HG03439 (cell line): ENCODE measurements at regions not wholly inside any gene's neighbourhood (a gene's known extent, or its start where the extent isn't known, plus 50 kb on each side); places are given as distances from the start of the nearest gene placed in this dataset.
A peak's percentile ranks its signal among the peaks of the same experiment; 100 is the strongest.
"Not testable (repeated sequence)": the region's sequence is repeated elsewhere in the genome, so short reads cannot be mapped to it uniquely, and the experiment has no call there.

Experiments
- ATAC-seq: cut with Tn5 transposase; IDR thresholded peaks from one replicate; pipeline ENCODE4 v1.9.1; 2021; ENCODE audit warnings: mild to moderate bottlenecking, moderate library complexity; ENCODE audit not compliant: unreplicated experiment

DNA sequence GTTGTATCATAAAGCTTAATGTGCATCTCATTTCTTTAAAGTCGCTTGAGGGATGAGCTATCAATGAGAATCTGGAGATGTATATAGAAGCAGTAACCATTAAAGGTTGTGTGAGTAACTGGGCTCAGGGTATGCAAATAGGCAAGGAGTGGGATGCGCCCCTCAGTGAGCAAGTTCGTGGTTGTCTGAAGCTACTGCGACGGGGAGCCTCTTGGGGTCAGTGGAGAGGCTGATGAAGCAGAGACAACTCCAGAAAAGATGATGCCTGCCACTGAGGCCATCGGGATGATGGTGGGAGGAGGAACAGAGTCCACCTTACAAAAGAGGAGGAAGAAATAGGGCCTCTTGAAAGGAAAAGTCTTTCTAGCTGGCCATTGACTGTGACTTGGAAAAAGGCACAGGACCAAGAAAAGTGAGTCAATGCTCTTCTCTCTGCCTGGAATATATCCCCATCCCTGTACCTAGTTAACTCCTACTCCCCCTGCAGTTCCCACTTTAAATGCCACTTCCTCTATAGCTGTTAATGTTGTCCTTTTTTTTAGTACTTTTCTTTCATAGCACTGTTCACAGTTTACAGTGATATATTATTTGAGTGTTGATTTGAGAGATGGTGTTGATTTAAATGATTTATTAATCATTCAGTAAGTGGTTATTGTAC is 51.4 kb upstream of the LSM6 start:
- peak; percentile 85 for ATAC-seq

DNA sequence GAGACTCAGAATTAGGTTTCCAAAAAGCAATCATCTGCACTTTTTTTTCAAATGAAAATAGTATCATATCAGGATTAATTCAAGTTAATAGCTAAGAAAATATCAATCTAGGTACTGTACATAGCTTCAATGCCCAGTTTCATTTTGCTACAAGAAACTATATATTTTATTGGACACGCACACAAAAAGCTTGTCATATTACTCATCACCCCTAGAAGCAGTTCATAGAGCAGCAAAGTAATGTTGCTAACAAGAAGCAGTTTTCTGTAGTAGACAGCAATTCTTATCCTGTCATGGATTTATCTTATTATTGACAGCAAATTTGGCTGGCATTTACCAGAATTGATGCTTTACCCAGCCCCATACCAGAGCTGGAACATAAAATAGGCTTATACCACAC is 52.3 kb upstream of the LSM6 start:
- ATAC-seq = peak; percentile 30

DNA sequence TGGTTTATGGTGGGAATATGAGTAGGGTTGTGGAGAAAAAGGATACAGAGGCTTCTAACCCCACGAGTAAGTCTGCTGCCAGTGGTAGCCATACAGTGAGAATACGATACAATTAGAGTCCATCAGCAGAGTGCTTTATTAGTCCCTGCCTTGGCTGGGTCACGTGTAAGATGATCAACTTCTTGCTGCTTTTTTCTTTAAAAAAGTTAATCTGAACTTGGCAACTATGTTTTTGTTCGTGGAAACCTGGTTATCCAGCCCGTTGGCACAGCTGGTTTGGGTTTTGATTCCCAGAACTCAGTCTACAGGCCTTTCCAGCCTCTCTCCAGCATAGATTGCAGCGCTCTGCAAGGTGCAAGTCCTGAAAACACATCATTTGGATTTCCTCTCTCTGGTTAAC is 53.1 kb upstream of the LSM6 start:
- no peak for ATAC-seq

DNA sequence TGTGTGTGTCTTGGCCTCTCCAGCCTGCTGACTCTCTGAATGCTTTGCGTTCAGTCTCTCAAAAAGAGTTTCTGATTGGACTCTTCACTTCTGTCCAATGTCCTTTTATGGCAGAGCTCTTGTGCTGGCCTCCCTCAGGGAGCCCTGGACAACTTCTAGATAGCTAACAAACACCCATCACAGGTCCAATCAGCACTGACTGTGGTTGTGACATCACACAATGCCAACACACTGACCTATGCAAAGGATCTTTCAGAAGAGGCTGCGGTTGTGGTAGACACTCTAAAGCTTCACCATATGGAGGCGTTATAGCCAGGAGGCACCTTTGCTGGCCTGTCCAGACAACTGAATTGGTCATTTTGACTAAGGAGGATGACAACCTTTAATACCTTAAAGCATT is 53.8 kb upstream of the LSM6 start:
- no peak for ATAC-seq

DNA sequence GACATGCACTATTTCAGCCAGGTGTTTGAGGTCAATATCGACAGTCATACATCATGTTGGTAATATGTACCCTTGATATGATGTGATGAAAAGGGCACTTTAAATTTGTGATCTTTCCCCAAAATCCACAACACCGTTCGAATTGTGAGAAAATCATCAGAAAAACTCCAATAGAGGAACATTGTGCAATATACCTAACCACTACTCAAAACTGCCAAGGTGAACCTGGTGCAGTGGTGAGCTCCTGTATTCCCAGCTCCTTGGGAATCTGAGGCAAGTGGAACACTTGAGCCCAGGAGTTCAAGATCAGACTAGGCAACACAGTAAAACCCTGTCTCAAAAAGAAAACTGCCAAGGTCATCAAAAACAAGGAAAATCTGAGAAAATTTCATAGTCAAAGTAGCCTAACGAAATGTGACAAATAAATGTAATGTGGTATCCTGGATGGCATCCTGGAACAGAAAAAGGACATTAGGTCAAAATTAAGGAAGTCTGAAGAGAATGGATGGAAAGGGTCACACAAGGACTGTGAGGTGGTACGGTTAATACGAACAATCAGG is 55.6 kb upstream of the LSM6 start:
- ATAC-seq = no peak

DNA sequence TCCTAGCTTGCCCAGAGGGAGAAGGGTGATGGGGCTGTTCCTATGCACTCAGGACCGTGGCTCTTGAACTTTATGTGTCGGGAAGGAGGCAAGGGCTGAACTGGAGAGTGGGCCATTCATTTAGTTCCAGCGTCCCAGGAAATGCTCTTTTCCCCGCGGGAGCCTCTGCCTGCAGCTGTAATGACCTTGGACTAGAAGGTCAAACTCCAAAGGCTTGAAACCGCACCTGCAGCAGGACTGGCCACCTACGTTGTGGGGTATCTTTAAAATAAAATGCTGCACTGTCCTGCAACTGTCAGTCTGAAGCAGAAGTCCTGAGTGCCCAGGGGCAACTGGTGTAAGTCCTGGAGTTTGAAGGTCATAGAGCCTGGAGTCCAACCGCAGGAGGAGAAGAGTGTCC is 61.5 kb upstream of the LSM6 start:
- no peak for ATAC-seq

DNA sequence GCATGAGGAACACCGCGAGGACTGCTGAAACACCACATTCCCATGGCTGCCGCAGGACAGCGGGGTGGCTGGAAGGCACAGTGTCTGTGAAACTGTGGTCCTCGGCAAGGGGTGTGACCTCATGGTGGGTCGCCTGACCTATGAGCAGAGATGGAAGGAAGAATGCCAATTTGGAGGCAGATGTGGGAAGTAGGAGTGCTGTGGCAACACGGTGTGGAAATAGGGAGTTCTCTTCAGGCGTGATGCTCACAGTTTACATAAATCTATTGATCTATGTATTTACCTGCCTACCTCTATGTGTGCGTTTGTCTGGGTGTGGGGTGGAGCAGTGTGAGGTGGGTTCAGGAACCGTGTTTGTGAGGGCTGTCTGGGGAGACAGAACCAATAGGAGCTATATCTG is 62.3 kb upstream of the LSM6 start:
- ATAC-seq = no peak

DNA sequence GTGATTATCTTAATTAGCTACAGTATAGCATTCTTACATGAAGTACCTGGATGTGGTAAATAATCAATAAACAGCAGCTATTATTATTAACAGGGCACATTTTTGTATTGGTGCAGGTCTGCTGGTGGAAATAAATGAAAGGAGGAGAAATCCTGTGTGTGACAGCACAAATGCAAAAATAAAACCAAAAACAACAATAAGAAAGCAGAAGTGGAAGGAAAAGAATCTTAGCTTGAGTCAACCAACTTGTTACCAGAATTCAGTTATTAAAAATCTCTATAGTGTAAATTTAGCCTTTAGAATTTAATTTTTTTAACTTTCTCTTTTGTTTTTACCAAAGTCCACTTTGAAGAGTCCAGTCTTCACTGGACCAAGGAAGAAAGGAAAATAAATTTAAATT is 63.1 kb upstream of the LSM6 start:
- ATAC-seq = no peak

DNA sequence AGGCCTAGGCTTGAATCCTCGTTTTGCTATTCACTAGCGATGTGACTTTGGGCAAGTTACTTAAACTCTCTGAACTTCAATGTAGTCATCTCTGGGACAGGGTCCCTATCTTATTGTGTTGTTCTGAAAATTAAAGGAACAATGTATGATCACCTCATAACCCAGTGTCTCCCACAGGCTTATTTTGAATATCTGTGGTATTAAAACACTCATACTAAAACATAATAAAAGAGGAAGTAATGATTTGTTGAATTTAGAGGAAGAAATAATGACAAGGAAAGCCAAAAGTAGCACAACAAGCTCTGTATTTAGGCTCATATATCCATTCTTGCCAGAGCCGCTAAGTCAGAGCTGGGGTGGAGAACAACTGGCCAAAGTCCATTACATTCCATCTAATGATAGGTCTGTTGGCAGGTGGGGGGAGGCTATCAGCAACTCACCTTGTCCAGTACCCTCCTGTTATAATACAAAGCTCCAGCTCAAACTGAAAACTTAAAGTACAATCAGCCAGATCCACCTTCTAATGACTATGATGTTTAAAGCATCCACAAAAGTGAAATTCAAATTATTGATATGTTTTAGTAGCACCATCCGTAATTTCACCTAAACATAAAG is 64.5 kb upstream of the LSM6 start:
- ATAC-seq = no peak

DNA sequence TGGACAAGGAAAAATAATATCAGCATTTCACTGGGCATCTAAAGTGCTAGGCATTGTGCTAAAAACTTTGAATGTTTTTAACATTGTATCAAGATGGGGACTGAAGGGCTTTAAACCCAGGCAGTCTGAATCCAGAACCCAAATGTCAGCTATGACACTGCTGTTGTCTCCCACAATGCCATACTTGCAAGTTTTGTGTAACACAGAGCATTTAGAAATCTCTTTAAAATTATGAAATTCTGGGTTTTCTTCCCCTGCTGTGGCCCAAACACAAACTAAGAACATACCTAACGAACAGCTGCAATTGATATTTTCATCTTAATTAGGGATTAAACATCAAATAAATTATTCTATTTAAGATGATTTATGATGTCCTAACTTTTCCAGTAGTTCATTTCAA is 66.8 kb upstream of the LSM6 start:
- ATAC-seq = no peak

DNA sequence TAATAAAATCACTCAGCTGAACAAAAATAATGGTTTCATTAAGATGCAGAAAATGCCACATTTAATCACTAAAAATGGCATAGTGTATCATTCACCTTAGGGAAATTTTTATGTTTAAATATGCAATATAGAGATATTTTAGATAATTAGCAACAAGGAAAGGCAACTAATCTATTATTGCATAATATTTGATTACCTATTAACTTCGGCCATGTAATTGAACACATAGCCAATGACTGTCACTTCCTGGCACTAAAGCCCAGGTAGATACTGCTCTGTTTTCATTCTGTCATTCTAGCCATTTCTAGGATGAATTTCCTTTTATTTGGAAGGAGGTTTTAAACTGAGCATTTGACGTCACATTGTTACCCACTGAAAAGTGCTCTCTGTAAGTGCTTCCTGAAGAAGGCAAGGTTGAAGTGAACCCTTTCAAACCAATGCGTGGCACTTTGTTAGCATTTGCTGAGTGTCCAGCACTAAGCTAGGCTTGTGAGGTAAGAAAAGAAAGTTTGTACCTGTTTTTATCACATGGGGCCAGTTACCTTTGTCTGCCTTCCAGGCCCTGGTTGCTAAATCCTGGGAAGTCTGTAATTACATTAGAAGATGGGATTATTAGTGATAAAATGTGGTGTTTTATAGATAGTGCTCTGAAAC is 67.8 kb upstream of the LSM6 start:
- ATAC-seq = no peak

DNA sequence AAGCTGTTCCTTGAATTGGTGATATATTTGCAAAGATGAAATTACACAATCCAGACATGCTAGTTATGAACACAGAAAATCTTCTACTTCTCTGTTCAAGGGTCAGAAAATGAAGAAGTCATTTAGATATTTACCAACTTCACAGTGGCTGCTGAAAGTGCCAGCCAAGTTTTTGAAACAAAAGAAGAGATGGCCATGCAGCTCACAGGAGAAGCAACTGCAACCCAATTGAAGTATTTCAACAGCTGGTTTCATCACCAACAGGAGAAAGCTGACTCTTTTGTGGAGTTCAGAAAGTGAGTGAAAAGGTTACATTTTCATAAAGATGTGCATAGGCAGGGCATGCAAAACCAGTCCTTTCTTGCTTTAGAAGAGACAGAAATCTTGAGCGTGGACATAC is 70.1 kb upstream of the LSM6 start:
- ATAC-seq = peak; percentile 59

DNA sequence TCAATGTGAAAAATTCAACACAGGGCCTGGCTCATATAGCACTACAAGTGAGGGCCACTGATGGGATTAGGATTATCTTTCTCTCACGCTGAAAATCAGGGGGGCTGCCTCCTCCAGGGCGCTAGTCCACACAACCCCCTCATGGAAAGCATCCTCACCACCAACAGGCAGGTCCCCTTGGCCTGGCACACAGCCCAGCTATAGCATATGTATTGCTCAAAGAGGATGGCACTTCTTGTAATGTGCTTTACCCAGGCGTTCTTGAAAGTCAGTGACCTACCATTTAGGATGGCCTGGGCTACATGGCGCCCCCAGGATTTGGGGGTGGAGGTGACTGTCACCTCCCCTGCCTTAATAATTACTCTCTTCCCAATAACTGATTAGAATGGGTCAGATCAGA is 71.0 kb upstream of the LSM6 start:
- no peak for ATAC-seq

DNA sequence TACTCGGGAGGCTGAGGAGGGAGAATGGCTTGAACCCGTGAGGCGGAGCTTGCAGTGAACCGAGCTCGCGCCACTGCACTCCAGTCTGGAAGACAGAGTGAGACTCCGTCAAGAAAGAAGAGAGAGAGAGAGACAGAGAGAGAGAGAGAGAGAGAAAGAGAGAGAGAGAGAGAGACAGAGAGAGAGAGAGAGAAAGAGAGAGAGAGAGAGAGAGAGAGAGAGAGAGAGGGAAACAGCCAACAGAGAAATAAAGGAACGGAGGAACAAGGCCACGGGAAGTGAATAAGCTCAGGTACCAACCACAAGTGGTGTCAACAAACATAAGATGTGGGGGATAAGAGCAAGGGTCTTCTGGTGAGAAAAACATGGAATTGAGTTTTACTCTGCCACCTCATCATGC is 71.5 kb upstream of the LSM6 start:
- ATAC-seq = not testable (repeated sequence)

DNA sequence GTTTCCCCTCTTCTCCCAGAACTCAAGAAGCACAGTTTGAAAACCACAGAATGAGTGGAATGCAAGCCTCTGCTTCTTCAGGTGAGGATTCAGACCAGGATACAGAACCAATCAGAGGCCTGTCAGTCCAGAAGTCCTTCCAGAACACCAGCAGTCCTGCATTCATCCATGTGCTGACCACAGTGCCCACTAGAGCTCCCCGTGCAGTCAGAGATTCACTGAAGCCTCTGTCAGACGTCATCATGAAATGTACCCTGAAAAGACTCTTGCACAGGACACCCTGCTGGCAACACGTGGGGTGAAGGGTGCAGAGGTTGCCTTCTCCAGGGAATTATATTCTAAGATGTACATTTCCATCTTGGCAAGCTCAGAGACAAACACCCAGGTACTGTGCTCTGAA is 75.9 kb upstream of the LSM6 start:
- ATAC-seq = no peak

DNA sequence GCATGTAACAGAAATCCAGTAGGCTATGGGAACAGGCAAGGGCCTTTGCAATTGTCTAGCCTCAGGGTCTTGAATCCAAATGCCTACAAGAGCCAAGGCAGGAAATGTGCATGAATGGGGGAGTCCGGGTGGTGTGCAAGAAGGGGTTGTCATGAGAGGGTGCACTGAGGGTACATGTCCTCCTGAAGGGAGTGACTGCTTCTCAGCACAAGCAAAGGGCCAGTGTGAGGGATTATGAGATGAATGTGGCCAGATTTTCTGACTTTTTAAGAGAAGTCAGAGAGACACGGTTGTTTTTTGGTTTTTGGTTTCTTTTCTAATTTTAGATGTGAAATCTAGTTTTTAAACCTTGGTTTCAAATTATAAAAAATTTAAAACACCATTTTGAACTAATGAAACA is 76.5 kb upstream of the LSM6 start:
- peak; percentile 73 for ATAC-seq

DNA sequence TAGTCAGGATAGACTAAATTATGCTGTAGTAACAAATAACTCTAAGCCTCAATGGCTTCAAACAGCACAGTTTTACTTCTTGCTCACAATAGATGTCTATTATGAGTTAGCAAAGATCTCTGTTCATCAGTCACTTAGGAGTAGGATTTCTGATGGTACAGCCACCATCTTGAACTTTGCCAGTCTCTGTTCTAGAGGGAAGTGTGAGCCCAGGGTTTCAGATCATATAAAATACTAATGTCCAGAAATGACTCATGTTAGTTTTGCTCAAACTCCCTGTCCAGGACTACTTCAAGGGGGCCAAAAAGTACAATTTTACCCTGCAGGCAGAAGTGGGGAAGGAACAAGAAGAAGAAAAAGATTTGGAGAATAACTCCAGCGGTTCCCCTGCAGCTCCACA is 77.1 kb upstream of the LSM6 start:
- peak; percentile 69 for ATAC-seq

DNA sequence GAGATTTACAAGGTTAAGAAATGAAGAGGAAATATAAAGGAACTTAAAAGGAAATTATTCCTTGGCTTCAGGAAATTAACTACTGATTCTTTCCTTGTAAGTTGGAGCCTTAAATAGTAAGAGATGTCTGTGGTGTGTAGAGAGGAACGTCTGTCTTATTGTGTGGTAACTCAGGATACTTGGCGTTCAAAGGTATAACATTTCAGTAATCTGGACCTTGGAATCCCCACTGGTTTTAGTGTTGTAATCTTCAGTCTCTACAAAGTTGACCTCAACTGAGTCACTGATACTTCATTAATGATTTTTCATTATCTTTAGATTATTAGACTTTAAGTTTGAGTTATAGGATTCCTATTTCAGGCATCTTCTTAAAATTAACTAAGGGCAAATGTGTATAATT is 79.1 kb upstream of the LSM6 start:
- no peak for ATAC-seq

DNA sequence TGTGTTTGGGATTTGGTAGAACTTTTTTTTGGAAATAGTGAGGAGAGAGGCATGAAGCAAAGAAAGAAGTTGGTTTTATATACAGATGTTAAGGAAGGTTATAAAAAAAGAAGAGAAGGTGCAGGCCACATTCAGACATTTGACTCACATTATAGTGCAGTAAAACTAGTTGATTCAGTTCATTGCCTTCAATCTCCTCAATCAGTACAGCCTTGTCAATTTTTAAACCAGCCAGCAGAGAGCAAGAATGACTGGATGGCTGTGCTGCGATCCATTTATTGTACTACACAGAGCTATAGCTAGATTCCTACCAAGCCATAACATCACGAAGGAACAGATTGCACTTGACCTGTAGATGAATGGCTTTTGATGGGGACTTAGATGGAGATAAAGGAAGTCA is 79.7 kb upstream of the LSM6 start:
- ATAC-seq = no peak

DNA sequence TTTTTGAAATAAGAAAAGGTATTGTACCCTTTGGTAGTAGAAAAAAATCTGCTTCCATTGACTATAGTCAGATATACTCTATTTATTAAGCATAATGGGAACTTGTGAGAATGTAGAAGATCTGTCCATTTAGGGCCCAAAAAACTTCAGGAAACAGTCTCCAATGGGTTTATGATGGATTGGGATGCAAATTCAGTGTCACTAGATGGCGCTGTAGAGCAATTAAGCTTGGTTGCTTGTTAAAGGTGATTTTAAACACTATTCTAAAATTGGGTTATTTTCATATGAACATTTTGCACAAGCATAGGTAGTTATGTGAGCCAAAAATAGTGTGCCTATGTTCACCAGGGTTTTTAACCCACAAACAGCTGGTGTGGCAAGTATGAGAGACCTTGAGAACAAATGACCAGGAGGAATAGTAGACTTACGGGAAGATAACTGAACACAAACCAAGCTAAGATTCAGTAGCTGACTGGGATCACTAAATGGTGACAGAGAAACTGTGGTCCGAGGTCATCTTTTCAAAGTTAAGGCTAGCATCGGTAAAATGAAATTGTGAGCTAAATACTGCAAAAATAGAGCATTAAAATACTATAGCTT is 80.3 kb upstream of the LSM6 start:
- no peak for ATAC-seq

DNA sequence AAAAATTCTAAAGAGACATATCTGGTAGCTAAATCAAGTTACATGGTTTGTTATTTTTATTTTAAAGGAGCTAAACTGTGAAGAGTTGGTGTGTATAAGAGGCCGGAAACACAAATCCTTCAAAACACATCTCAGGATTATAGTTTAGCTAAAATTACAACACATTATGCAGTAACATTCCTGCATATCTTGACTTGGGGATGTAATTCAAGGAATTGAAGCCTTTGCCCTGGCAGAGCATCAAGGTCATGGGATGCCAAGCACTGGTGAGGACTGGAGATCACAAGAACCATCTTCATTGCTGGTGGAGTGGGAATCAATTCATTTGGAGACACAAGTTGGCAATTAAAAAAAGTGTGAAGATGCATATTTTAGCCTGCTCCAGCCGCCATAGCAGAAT is 86.8 kb upstream of the LSM6 start:
- no peak for ATAC-seq

DNA sequence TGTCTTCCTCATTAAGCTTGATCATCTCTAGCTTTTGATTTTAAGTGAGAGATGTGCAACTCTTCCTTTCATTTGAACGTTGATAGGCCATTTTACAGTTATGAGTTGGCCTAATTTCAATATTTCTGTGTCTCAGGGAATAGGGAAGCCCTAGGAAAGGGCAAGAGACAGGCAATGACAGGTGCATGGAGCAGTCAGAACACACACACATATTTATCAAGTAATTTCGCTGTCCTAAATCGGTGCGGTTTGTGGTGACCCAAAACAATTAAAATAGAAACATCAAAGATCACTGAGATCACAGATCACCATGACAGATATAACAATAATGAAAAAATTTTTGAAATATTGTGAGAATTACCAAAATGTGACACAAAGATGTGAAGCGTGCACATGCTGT is 87.7 kb upstream of the LSM6 start:
- no peak for ATAC-seq
